Transverse colon (tissue), 4 donors: ENCODE measurements at regions not wholly inside any gene's neighbourhood (a gene's known extent, or its start where the extent isn't known, plus 50 kb on each side); places are given as distances from the start of the nearest gene placed in this dataset.

Source experiments
- DNase-seq: peaks from one replicate; pipeline ENCODE4 v3.0.0-alpha.2; 2019
- H3K27ac ChIP-seq, 4 donors: fragments of 200-600 bp; sonication (generic); 2 replicates each; pipeline ENCODE4 v1.5.1; 2016 to 2018; ENCODE audit warnings: inconsistent platforms in 4 of 4
- H3K27me3 ChIP-seq: fragments of 200-600 bp; sonication (generic); 2 replicates; pipeline ENCODE4 v1.5.1; 2017; ENCODE audit warnings: inconsistent platforms
- H3K36me3 ChIP-seq, 4 donors: fragments of 200-600 bp; sonication (generic); 2 replicates each; pipeline ENCODE4 v1.5.1; 2017 to 2019; ENCODE audit warnings: inconsistent platforms in 4 of 4
- H3K4me1 ChIP-seq, 4 donors: fragments of 200-600 bp; sonication (generic); 2 replicates each; pipeline ENCODE4 v1.5.1; 2017 to 2020; ENCODE audit warnings: inconsistent platforms in 4 of 4
- H3K4me3 ChIP-seq, 4 donors: fragments of 200-600 bp; sonication (generic); 1 replicate in 1 of 4; 2 replicates in 3 of 4; pipeline versions ENCODE4 v1.5.1 to v1.6.1; 2017 to 2019; ENCODE audit warnings: inconsistent platforms in 4 of 4
- H3K9me3 ChIP-seq, 2 donors: fragments of 200-600 bp; sonication (generic); 2 replicates each; pipeline ENCODE4 v1.5.1; 2017 to 2019; ENCODE audit warnings: inconsistent platforms in 2 of 2
- CTCF ChIP-seq, 5 experiments: fragments of 200-600 bp in 3 of 5; fragments of 450-650 bp in 2 of 5; sonication (generic) in 3 of 5; IDR thresholded peaks; 1 replicate in 2 of 5; 2 replicates in 3 of 5; pipeline ENCODE4 v1.5.1; 2016 to 2017; ENCODE audit warnings: antibody characterized with exemption in 5 of 5, inconsistent platforms in 3 of 5, mild to moderate bottlenecking in 2 of 5, moderate library complexity in 1 of 5
- EP300 ChIP-seq: sonication (generic); formaldehyde crosslinking; IDR thresholded peaks from one replicate; pipeline ENCODE4 v1.6.1; 2017; ENCODE audit warnings: antibody characterized with exemption, low read depth
- POLR2A ChIP-seq: fragments of 450-650 bp; IDR thresholded peaks from one replicate; pipeline ENCODE4 v1.6.1; 2016; ENCODE audit warnings: antibody characterized with exemption, mild to moderate bottlenecking, moderate library complexity
- POLR2AphosphoS5 ChIP-seq, 3 donors: sonication (generic); formaldehyde crosslinking; IDR thresholded peaks; one replicate each; pipeline ENCODE4 v1.6.1; 2016; ENCODE audit warnings: antibody characterized with exemption in 3 of 3
- WGBS, 2 donors: methylation state at CpG; one replicate each; pipeline ENCODE4 v1.1.5; 2018; ENCODE audit warnings: low coverage in 1 of 2; 5-methylcytosine and 5-hydroxymethylcytosine counted together
- in situ Hi-C, 4 donors: fragments of 200-750 bp; cut with MboI; loops; one replicate each; pipeline versions ENCODE4 v1.15.0 to v1.15.1; 2017; ENCODE audit warnings: low sequenced_read_pairs in 3 of 4, low pct_ligation_motif_present in 1 of 4, low pct_unique_long_range_greater_than_20kb in 1 of 4
- intact Hi-C: fragments of 100-400 bp; cut with DNase I; formaldehyde crosslinking; loops from one replicate; pipeline ENCODE4 v1.15.1; 2023; ENCODE audit warnings: low total_unique reads

- DNase-seq = no peak
- in situ Hi-C loops (no loop called here), intact Hi-C loops (no loop called here)
- Histone ChIP-seq H3K4me1 (peaks cover 0 to 7% (median 0%) of the 10 kb centered on the region in 4 donors), H3K4me3 (no peak overlapping the region), H3K27me3 (peaks cover 23% of the 10 kb centered on the region), H3K27ac (no peak overlapping the region), H3K36me3 (no peaks in the 10 kb centered on the region), H3K9me3 (no peaks in the 10 kb centered on the region)
- TF ChIP-seq CTCF (IDR thresholded peaks at IDR 0.05) (no peak), POLR2AphosphoS5 (IDR thresholded peaks at IDR 0.05) (no peak), POLR2A (no peak), EP300 (no peak)
- 86 to 88% methylated on average over 5 to 6 of the region's 6 CpGs for WGBS, 2 donors
These were observed 90.1 kb downstream of the ANKRD60 start for GRCh38 chr20:58138395-58138794.

GRCh38 chr20:58137651-58138265 lies 90.7 kb downstream of the ANKRD60 start:
- in situ Hi-C loops = no loop called here
- WGBS, 2 donors = 90 to 93% methylated on average over 2 to 9 of the region's 9 CpGs
- H3K27me3 ChIP-seq = peaks cover 30% of the 10 kb centered on the region

DNA sequence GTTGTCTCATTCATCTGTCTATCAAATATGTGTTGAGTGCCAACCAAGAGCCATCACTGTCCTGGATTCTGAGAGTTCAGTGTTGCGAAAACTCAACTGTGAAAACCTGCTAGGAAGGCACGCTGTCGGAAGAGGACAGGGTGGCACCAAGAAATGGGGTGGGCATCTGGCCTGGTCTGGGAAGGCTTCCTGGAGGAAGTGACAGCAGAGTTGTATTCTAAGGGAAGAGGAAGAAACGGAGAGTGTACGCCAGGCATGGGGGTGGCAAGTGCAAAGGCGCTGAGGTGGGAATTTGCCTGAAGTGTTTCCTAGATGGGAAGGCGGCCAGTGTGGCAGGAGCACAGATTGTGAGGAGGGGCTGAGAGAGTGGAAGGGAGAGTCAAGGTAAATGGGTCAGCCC lies 91.2 kb downstream of the ANKRD60 start:
- no peak for DNase-seq
- peaks cover 0 to 7% (median 0%) of the 10 kb centered on the region in 4 donors for H3K4me1 ChIP-seq
- WGBS, 2 donors = 96 to 100% methylated on average over 2 to 7 of the region's 7 CpGs
- H3K27ac ChIP-seq = no peak overlapping the region
- no peak overlapping the region for H3K4me3 ChIP-seq
- in situ Hi-C loops (no loop called here), intact Hi-C loops (no loop called here)
- H3K27me3 ChIP-seq = peaks cover 35% of the 10 kb centered on the region
- TF ChIP-seq POLR2A (no peak), POLR2AphosphoS5 (IDR thresholded peaks at IDR 0.05) (no peak), CTCF (IDR thresholded peaks at IDR 0.05) (no peak), EP300 (no peak)
- H3K9me3 ChIP-seq = no peaks in the 10 kb centered on the region
- H3K36me3 ChIP-seq = no peaks in the 10 kb centered on the region

More at GRCh38 chr20:58137651-58138265, 90.7 kb downstream of the ANKRD60 start:
- H3K36me3 ChIP-seq = no peaks in the 10 kb centered on the region
- H3K4me3 ChIP-seq = no peak overlapping the region
- H3K9me3 ChIP-seq = no peaks in the 10 kb centered on the region
- no peak overlapping the region for H3K27ac ChIP-seq
- no peak for TF ChIP-seq POLR2AphosphoS5 (IDR thresholded peaks at IDR 0.05)
- TF ChIP-seq CTCF (IDR thresholded peaks at IDR 0.05) = no peak
- no peak for TF ChIP-seq EP300
- no peak for TF ChIP-seq POLR2A
- intact Hi-C loops = no loop called here
- no peak for DNase-seq
- peaks cover 0 to 7% (median 0%) of the 10 kb centered on the region in 4 donors for H3K4me1 ChIP-seq

DNA sequence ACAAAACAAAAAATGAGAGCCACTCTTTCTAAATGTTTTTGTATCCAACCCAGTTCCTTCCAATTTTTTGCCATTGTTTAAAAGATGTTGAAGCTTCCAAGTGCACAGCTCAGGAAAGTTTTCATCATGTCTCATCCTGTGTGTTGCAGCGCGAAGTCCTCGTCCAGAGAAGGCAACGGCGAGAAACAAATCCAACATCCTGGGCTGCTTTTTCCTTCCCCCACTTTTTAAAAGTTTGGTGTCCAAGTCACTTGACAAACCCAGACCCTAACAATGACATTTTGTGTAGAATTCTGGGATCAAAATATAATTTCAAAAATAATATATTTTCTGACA lies 92.3 kb downstream of the ANKRD60 start:
- no peak overlapping the region for H3K4me3 ChIP-seq
- WGBS, 2 donors = 66 to 84% methylated on average over 5 of the region's 5 CpGs
- H3K27ac ChIP-seq = no peak overlapping the region
- DNase-seq = no peak
- peaks cover 0 to 13% (median 5%) of the 10 kb centered on the region in 4 donors for H3K4me1 ChIP-seq
- in situ Hi-C loops = no loop called here
- TF ChIP-seq EP300 (no peak), POLR2A (no peak), CTCF (IDR thresholded peaks at IDR 0.05) (no peak), POLR2AphosphoS5 (IDR thresholded peaks at IDR 0.05) (no peak)
- H3K27me3 ChIP-seq = peaks cover 39% of the 10 kb centered on the region
- H3K36me3 ChIP-seq = no peaks in the 10 kb centered on the region
- intact Hi-C loops = no loop called here
- H3K9me3 ChIP-seq = no peaks in the 10 kb centered on the region
